Tongue (tissue), 1 donor: ENCODE measurements at regions not wholly inside any gene's neighbourhood (a gene's known extent, or its start where the extent isn't known, plus 50 kb on each side); places are given as distances from the start of the nearest gene placed in this dataset.

Experiments
- DNase-seq: peaks from one replicate; pipeline ENCODE4 v3.0.0-alpha.2; 2015

DNA sequence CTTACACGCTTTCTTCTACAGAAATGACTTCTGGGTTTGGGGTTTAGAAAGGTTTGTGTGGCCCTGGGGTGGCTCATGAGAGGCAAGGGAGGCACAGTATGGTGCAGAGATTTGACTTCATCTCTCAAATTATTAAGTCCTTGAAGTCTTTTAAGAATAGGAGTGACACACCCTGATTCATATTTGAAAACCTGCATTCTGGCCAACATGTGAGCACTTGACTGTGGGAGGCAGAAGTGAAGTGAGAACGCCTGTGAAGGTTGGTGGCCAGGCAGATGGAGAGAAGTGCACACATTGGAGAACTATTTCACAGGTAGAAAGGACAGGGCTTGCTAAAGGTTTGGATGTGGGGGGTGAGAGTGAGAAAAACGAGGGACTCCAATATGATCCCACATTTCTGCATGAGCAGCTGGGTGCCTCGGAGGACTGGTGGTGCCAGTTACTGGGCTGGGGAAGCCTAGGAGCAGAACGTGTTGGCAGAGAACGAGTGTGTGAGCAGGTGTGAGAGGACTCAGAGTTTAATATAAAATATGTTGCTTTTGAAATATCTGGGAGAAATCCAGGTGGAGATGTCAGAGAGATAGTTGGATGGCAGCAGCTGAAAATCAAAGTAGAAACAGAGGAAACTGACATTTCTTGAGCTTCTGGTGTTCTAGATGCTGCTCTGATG lies 240.0 kb upstream of the ADAMTSL1 start:
- DNase-seq = no peak

DNA sequence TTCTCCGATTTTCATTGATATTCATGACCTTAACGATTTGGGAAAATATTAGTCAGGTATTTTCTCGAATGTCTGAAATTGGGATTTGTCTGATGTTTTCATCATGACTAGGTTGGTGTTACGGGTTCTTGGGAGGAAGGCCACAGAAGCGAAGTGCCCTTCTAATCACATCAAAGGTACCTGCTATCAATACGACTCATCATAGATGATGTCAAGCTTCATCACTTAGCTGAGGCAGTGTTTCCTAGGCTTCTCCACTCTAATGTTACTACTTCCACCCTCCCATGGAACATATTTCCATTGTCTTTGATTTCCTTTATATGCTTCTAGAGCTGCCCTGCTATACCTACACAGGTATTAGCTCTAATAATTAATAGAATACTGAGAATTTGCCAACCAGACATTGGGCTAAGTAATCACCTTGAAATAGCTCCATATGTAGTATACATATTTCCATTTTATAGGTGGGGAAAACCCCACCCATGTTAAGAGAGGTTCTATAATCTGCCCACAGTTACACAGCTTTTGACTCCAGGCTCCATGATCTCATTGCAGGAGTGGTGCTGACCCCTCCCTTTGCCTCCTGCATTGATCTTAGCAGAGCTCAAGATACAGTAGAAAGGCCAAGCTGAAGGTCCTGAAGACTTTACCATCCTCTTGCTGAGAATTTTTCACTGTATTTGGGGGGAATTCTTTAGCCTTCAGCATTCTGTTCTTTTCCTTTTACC lies 238.6 kb upstream of the ADAMTSL1 start:
- DNase-seq = no peak

DNA sequence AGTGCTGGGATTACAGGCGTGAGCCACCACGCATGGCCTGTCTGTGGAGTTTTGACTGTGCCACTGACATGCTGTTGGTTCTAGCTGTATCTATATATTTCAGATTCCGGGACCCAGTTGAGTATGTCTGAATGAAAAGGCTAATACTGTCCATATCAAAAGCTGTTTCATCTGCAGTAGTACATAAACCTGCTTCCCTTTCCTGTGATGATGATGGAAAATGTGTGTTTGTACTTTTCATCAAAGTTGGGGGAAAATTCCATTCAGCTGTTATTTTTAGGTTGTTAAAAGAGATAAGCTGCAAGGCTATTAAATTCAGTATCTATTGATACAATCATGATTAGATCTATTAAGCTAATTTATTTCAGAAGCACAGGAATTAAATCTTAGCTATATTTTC lies 237.6 kb upstream of the ADAMTSL1 start:
- no peak for DNase-seq

DNA sequence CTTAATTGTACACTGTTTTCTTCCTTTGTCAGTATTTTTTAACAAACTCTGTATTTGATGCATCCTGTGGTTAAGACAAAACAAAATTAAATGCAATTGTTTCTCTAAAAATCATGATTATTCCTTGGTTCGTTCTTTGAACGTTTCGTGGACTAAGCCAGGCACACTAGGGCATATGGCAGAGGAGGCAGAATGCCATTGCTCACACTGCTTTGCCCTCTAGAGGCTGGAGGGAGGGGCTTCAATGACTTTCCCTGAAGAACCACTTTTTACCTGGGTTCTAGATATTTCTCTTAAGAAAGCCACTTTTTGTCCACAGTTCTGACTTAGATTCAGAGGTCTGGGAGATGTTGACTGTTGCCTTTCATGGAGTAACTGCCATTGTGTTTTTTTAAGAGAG lies 236.2 kb upstream of the ADAMTSL1 start:
- no peak for DNase-seq

DNA sequence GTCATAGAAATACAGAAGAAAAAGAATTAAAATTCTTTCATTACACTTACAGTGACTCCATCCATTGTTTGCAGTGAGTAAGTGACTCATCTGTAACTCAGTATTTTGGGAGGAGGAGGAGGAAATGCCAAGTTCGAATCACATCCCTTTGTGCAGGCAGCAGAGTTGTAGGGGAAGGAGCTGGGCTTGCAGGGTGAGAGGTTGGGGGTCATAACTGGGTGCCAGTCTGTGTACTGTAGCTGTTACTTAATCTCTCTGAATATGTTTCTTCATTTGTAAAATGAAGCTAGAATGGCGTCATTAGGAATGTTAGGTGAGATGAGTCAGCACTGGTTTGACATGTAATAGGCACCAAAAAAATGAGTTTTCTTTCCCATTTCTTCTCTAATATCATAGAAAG lies 235.7 kb upstream of the ADAMTSL1 start:
- no peak for DNase-seq

DNA sequence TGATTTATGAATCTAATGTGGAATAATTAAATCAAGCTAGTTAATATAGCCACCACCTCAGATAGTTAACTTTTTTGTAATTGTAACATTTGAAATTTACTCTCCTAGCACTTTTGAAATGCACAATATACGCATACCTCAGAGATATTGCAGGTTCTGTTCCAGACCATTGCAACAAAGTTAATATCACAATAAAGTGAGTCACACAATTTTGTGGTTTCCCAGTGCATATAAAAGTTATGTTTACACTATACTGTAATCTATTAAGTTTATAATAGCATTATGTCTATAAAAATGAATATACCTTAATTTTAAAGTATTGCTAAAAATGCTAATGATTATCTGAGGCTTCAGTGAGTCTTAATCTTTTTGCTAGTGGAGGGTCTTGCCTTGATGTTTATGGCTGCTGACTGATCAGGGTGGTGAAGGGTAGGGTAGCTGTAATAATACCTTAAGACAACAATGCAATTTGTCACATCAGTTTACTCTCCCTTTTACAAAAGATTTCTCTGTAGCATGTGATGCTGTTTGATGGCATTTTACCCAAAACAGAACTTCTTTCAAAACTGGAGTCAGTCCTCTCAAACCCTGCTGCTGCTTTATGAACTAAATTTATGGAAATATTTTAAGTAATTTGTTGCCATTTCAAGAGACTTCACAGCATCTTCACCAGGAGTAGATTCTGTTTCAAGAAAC lies 235.1 kb upstream of the ADAMTSL1 start:
- DNase-seq = no peak

DNA sequence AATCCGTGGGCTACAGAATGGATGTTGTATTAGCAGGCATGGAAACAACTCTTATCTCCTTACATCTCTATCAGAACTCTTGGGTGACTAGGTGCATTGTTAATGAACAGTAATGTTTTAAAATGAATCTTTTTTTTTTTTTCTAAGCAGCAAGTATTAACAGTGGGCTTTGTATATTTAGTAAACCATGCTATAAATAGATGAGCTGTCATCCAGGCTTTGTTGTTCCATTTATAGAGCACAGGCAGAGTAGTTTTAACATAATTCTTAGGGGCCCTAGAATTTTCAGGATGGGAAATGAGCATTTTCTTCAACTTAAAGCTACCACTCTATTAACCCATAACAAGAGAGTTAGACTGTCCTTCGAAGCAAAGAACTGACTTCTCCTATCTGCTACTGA lies 233.7 kb upstream of the ADAMTSL1 start:
- no peak for DNase-seq

DNA sequence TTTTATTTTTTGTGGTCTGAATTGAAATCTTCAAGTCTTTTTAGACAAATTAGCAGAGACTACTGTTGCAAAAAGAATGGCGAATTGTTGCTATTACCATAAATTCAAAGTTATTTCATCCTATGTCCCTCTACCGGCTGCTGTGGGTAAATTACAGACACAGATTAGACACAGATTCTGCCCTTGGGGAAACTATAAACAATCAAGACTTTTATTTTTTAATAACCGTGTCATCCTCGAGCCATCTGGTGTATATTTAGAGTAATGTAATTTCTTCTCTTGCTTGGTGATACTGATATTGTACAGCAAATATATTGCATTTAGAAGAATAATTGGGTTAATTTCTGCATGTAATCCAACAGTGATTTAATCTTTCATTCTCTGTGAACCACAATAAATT lies 228.0 kb upstream of the ADAMTSL1 start:
- DNase-seq = peak; percentile 81

DNA sequence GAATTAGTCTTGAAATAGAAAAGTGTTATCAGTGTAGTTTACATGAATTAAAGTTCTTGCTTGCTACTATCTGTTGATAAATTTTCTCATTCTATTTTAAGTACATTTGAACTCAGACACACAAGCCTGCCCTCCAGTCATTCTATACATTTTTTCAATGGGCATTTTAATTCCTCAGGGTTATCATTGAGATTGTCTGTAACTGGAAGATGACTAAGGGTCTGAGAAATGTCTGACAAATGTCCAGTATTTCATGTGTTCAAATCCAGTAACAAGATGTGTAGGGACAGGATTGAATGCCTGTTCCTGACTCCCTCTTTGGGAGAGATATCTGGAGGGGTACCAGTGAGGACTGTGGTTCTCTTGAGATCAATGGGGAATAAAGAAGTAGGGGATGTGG lies 223.9 kb upstream of the ADAMTSL1 start:
- DNase-seq = no peak

DNA sequence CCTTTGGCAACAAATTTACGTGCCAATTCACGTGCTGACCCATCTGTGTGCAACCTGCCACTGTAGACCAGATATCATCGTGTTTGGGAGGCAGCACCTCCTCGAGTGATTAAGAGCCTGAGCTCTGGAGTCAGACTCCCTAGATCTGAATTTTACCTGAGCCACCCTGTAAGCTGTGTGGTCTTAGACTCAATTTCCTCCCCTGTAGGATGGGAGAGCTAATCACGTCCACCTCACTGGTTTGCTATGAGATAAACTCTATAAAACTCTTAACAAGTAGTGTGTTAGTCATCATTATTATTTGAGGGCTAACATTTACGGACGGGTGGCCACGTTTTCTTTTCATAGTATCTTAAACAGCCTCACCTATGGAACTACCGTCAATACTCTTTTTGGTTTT lies 220.0 kb upstream of the ADAMTSL1 start:
- DNase-seq = no peak

DNA sequence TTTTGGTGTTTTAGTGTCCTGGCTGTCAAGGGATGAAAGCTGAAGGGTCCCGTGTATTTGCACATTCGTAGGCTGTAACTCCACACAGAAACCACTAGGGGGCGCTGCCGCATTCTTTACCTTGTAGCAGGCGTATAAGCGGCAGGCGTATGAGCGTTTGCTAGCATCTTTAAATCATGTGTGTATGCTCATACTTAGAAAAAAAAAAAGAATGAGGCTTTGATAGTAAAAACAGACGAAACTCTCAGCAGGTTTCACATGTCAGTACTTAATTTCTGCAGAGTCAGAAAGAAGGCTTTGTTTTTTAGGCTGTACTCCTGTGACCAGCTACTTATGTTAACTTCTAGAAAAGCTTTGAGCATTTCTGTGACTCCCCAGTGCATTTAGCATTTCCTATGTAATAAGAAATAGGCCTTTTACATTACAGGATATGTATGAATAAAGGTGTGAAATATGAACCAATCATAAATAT lies 218.8 kb upstream of the ADAMTSL1 start:
- DNase-seq = peak; percentile 96

DNA sequence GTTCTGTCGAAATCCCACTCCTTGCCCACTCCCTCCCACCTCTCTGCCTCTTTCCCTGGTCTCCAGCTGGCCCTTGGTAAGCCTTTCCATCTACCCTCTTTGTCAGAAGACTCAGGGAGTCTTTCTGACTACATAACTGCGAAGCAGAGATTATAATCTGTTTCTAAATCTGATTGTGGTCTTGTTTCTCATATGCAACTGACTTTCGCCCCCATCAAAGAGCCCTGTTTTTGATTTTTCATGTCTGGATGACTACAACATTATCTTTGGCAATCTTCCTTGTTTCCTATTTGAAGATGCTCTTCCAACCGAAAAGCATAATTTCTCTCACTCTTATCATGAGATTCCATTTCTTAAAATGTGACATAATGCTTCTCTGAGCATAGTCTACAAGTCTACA lies 218.2 kb upstream of the ADAMTSL1 start:
- DNase-seq = no peak

DNA sequence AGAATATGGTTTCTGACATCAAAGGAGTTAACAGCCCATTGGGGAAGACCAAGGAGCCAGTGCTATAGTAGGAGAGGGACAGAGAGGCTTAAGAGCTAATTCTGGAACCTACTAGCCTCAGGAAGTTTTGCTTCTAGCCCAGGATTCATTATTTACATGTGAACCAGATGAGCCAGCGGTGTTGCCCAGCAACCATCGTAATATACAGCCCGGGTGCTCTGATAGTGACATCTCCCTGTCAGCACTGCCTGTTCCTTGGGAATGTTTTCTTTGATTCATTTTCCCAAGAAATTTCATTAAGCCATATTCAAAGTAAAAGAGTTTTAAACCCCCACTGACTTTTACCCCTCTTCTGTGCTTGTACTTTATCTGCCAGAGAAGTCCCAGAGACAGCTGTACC lies 217.4 kb upstream of the ADAMTSL1 start:
- DNase-seq = peak; percentile 11

DNA sequence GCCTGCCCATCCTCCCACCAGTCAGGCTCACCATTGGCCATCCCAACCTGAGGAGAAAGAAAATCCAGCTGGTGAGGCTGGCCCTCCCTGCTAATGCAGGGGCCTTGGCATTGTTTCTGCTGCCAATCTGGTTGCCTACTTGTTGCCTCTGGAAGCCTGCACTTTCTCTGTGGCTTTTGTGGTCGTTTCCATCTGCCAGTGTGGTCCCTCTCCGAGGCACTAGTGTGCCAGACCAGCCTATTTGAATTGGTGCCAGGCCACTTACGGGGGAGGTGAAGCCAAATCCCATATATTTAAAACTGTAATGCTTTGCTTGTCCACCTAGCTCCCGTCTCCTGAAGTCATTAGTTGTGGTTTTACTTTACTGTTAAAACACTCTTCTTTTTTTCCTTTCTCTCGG lies 213.4 kb upstream of the ADAMTSL1 start:
- DNase-seq = peak; percentile 37

DNA sequence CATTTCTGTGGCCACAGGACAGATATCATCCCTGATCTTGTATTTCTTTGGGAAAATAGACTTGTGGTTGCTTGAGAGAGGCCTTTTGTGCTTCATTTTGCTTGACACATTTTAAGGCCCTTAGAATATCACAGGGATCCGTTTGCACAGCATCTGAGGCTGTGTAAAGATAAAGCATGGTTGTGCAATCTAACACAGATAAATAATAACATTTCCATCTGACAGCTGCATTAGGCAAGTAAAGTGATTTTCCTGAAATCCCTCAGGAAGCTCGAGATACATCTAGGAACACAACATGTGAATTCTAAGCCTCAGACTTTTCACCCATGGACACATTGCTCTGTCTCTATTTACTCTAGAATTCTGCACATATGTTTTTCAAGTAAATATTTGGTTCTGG lies 212.8 kb upstream of the ADAMTSL1 start:
- DNase-seq = peak; percentile 22

DNA sequence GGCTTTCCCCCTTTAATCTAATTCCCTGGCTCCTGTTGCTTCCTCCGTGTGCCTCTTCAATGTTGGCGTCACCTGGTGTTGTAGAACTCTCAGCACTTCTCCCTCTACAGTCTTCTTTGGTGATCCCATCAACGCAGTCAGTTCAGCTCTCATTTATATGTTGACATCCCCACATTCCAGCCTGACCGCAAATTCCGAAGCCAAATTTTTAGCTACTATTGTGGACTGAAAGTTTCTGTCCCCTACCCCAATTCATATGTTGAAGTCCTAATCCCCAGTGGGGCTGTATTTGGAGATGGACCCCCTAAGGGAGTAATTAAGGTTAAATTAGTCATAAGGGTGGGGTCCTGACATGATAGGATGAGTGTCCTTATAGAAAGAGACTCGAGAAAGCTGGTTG lies 210.6 kb upstream of the ADAMTSL1 start:
- no peak for DNase-seq

DNA sequence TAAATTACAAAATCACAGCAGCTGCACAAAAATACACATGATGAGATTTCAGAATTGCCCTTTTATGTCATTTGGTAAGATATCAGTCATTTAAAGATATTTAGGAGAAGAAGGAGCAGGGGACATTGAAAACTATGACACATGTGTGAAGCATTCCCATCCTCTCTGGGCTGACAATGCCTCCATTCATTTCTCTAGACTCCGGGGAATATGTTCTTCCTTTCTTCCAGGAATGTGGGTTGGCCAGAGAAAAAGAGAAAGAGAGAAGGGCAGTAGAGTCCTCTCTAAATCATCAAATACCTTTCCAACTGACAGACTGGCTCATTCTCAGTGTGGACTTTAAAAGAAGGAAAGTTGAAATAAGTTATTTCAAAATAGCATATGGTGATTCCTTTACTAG lies 205.6 kb upstream of the ADAMTSL1 start:
- peak; percentile 49 for DNase-seq

DNA sequence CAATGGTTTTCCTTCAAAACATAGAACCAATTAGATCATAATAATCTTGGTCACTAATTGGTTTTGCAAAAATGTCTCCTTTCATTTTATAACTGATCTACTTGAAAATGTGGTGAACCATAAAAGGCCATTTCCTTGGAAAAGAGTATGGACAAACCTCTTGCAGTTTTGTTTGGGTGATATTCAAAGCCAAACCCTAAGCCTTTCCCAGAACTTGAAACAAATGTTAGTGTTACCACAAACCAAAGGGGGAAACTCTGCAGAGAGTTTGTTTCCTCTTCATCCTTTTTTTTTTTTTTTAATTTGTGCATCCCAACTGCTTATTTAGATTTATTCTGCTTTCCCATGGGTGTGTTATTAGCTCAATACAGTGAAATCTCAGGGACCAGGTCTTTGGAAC lies 204.4 kb upstream of the ADAMTSL1 start:
- DNase-seq = no peak

DNA sequence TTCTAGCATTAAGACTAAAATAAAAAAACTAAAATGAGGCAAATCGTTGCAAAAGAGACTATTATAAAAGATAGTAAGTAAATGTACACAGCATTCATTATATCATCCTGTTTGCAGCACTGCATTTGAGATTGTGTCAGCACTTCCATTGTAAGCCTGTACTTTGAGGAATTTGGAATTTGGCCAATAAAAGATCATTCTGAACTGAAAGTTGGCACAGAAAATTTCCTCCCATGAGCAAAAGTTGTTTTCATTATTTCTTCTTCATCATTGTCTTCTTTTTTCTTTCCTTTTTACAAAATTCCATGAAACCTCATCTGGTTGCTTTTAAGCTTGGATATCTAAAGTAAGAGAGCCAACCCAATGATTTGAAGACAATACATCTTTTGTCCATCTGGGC lies 199.3 kb upstream of the ADAMTSL1 start:
- peak; percentile 73 for DNase-seq

DNA sequence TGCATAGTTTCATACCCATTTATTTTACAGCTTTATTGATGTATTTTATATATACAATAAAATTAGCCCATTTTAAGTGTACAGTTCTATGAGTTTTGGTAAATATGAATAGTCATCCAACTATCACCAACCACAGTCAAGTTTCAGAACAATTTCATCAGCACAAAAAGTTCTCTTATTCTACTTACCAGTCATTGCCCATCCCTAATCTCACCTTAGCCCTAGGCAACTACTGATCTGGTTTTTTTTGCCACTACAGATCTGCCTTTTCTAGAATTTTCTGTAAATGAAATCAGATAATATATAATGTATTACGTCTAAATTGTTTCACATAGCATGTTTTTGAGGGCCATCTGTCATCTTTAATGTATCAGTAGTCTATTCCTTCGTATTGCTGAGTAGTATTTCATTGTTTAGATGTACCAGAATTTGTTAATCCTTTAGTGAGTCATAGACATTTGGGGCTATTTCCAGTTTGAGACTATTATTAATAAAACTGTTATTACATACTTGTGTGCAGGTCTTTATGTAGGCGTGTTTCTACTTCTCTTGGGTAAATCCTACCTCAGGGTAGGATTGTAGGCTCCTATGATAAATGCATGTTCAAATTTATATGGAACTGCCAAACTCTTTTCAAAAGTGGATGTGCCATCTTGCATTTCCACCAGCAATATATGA lies 198.5 kb upstream of the ADAMTSL1 start:
- no peak for DNase-seq

DNA sequence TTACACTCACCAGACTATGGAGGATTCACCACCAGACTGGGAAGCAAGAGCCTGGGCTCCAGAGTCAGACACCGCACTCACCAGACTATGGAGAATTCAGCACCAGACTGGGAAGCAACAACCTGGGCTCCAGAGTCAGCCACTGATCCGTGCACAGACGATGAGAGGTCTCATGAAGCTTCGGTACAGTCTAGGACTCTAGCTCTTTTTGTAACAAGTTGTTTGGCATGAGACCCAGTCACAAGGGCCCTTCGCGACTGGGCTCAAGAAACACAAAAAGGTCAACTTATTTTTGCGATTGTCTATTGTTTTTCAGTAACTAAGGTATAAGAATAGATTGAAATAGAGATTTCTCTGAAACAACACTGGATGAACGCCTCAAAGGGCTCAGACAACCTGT lies 192.7 kb upstream of the ADAMTSL1 start:
- no peak for DNase-seq

DNA sequence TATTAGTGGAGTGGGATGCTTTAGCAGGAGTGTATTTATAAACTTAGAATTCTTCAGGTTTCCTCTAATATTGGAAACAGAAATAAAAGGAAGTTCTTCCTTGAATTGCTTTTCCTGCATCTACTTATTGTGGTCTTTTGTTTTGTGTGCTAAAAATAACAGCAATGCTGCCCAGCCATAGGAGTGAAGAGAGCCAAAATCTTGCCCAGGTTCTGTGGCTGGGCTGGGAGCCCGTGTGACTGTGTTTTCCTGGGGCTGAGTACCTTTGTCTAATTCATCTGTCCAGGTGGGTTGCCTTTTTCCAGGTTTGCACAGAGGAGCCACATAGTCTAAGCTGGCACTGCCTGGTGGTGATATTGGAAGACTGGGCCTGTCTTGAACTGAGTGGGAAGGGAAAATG lies 179.7 kb upstream of the ADAMTSL1 start:
- no peak for DNase-seq

DNA sequence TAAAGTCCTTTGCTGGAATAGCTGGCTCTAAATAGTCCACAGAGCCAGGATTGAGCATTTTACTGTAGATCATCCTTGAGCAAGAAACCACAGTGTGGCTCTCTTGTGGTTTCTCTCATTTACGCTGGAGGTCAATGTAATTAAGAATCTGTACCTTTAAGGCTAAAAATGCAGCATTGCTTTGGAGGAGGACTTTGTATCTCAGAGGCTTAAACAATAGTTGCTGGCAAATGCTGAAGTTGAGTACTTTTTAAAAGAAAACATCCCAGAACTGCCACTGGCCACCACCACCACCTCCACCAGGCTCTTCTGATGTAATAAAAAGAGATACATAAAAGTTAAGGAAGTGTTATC lies 177.3 kb upstream of the ADAMTSL1 start:
- DNase-seq = peak; percentile 12
